ENCODE measurements at regions not wholly inside any gene's neighbourhood (a gene's known extent, or its start where the extent isn't known, plus 50 kb on each side); places are given as distances from the start of the nearest gene placed in this dataset.

DNA sequence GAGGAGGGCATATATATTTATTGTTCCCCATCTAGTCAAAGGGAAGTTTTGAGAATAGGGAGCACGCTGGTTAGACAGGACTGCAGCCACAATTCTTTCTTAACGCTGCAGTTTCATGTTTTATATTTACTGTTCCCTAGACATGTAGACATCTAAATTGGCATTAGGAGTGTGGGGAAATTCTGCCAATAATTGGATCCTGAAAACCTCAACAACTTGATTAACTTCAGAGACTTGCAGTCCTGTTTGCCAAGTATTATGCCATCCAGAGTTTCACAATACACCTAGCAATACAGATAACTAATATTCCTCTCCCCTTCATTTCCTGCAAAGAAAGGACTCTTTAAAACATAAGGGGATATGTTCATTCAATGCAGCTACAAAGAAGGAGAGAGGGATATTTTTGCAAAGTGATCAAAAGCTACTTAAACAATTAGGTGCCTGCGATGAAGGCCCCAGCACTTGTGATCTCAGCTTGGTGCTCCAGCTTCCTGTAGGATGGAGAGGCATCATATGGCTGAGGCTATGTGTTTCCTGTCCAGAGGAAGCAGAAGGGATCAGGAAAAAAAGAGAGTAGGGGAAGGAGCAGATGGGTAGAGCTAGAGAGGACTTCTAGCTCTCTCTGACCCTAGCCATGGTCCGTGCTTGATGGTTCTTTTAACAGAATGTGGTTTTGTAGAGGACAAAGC is 264.4 kb downstream of the MTX2 start:
- TF ChIP-seq, protein P1, sequence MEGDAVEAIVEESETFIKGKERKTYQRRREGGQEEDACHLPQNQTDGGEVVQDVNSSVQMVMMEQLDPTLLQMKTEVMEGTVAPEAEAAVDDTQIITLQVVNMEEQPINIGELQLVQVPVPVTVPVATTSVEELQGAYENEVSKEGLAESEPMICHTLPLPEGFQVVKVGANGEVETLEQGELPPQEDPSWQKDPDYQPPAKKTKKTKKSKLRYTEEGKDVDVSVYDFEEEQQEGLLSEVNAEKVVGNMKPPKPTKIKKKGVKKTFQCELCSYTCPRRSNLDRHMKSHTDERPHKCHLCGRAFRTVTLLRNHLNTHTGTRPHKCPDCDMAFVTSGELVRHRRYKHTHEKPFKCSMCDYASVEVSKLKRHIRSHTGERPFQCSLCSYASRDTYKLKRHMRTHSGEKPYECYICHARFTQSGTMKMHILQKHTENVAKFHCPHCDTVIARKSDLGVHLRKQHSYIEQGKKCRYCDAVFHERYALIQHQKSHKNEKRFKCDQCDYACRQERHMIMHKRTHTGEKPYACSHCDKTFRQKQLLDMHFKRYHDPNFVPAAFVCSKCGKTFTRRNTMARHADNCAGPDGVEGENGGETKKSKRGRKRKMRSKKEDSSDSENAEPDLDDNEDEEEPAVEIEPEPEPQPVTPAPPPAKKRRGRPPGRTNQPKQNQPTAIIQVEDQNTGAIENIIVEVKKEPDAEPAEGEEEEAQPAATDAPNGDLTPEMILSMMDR (IDR thresholded peaks at IDR 0.05) = no peak
- TF ChIP-seq EP300 (IDR thresholded peaks at IDR 0.05) = no peak
